Retinal pigment epithelial cell (primary cell): ENCODE measurements at regions not wholly inside any gene's neighbourhood (a gene's known extent, or its start where the extent isn't known, plus 50 kb on each side); places are given as distances from the start of the nearest gene placed in this dataset.

ENCODE experiments used
- DNase-seq: peaks from one replicate; pipeline ENCODE4 v3.0.0-alpha.2; 2010; ENCODE audit warnings: low read depth
- H3K4me3 ChIP-seq: 2 replicates; pipeline ENCODE4 v1.5.1; 2011; ENCODE audit warnings: mild to moderate bottlenecking, low read length, control low read depth, moderate library complexity
- TF ChIP-seq, protein P1 (sequence below): conservative IDR thresholded peaks from 2 replicates; pipeline ENCODE4 v1.5.1; 2011; ENCODE audit warnings: low read depth, low read length, control low read depth, inconsistent platforms

DNA sequence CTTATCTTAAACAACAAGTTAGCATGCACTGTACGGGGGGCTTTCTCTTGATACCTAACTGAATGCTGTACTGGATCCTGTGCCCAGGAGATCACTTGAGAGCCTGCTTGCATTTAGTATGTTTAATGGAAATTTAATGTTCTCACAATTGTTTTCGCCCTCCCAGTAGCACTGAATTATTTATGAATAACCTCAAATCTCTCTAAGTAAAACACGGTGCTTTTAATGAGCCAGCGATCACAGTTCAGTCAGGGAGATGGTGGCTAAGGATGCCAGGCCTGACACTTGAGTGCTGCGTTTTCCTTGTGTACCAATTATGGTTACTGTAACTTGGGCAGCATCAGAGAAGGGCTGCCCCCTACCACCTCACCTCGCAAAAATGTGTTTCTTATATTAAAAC is 115.5 kb upstream of the ADARB2 start:
- no peak for DNase-seq
- H3K4me3 ChIP-seq, result no peak overlapping the region
- TF ChIP-seq, protein P1, sequence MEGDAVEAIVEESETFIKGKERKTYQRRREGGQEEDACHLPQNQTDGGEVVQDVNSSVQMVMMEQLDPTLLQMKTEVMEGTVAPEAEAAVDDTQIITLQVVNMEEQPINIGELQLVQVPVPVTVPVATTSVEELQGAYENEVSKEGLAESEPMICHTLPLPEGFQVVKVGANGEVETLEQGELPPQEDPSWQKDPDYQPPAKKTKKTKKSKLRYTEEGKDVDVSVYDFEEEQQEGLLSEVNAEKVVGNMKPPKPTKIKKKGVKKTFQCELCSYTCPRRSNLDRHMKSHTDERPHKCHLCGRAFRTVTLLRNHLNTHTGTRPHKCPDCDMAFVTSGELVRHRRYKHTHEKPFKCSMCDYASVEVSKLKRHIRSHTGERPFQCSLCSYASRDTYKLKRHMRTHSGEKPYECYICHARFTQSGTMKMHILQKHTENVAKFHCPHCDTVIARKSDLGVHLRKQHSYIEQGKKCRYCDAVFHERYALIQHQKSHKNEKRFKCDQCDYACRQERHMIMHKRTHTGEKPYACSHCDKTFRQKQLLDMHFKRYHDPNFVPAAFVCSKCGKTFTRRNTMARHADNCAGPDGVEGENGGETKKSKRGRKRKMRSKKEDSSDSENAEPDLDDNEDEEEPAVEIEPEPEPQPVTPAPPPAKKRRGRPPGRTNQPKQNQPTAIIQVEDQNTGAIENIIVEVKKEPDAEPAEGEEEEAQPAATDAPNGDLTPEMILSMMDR, result no peak

DNA sequence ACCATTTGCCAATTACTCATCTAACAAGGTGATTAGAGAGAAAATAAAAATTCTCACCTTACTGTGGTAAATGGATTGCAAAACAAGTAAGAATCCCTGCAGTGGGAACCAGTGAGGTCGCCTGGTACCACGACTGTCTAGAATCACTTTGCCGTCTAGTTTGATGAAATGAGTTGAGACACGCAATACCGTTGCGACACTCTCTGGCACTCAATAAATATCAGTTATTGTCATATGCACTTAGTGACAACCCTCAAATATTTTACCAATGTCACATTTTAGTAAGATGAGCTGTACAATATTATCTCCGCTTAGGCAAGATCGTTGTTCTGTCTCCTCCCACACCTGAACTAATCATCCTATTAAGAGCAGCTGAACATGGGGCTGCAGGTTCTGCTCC is 114.4 kb upstream of the ADARB2 start:
- TF ChIP-seq, protein P1, result no peak
- DNase-seq, result no peak
- no peak overlapping the region for H3K4me3 ChIP-seq

DNA sequence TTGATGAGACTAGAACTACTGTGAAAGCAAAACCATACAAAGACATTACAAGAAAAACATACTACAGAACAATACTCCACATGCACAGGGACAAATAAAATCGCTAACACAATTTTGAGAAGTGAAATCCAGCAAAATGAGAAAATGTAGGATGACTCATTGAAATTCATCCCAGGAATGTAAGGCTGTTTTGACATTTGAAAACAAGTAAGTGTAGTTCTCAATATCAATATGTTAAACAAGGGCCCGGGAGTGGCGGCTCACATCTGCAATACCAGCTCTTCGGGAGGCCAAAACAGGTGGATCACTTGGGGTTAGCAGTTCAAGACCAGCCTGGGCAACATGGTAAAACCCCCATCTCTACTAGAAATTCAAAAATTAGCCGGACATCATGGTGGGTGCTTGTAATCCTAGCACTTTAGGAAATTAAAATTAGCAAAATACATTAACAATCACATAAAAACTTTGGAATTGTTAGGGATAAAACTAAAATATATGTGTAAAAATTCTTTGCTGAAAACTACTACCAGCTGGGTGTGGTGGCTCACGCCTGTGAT is 113.7 kb upstream of the ADARB2 start:
- no peak overlapping the region for H3K4me3 ChIP-seq
- DNase-seq, result no peak
- TF ChIP-seq, protein P1, result no peak

DNA sequence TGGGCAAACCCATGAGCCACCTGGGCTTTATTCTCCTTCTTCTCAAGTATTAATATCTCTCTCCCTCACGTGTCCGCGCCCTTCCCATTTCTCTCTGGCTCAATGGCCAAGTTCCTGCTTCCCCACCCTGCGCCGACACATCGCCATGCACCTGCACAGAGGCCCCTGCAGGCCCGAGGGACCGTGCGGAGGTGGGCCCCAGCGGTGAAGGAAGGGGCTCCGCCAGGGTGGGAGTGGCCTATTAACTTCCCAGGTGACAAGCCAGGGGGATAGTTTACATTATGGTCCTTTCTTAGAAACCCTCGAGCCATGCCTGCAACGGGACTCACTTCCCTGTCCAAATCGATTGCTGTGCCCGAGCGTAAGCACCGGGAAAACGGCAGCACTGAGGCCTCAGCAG is 110.0 kb upstream of the ADARB2 start:
- H3K4me3 ChIP-seq, result no peak overlapping the region
- TF ChIP-seq, protein P1, result no peak

DNA sequence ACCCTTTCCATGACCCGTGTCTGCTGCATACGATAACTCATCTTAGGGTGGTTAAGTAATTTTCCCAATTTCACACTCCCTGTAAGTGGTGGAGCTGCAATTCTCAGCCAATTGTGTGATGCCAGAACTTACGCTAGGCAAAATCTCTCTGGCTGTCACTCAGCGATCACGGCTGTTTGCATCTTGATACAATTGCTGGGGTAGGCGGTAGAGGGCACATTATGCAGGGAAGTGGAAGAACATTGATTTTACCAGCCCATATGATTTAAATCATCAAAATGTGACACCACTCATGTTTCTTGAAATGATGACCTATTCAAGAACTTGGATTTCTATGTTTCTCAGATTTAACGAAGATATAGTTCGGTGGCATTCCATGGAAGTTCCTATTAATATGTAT is 108.7 kb upstream of the ADARB2 start:
- TF ChIP-seq, protein P1, result no peak
- no peak for DNase-seq
- H3K4me3 ChIP-seq, result no peak overlapping the region

More for the DNA sequence above, 110.0 kb upstream of the ADARB2 start:
- no peak for DNase-seq

DNA sequence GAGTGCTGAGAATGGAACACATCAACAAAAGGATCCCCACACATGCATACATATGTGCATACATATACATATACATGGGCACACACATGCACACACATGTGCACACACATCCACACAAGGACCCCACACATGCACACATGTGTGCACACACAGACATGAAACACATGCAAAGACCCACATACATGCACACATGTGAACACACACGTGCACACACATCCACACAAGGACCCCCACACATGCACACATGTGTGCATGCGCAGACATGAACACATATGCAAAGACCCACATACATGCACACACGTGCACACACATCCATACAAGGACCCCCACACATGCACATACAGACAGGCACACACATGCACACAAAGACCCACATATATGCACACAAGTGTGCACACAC is 104.4 kb upstream of the ADARB2 start:
- H3K4me3 ChIP-seq, result no peak overlapping the region
- TF ChIP-seq, protein P1, result no peak
- no peak for DNase-seq

DNA sequence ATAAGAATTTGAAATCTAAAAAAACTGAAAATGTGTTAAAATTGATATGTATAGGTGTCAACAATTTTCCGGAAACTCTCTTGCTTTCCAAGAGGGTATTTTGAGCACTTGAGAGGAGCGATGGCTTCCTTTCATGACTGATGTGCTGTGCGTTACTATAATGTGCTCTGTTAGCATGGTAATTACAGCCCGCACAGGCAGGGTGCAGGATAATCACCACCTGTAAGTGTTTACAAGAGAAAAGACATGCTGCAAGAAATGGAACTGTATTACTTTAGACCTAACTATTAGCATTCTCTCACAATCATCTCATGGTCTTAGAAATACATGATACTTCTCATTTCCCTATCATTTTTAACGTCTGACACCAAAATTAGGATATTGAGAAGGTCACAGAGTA is 92.4 kb upstream of the ADARB2 start:
- no peak for DNase-seq
- TF ChIP-seq, protein P1, result no peak
- H3K4me3 ChIP-seq, result no peak overlapping the region
